Caco-2 (cell line): ENCODE measurements at regions not wholly inside any gene's neighbourhood (a gene's known extent, or its start where the extent isn't known, plus 50 kb on each side); places are given as distances from the start of the nearest gene placed in this dataset.

Experiments used
- BruUV-seq: library from RNA; stranded (reverse); fragments of 400-500 nt; replicated peaks from 2 replicates; lab custom pipeline; 2021; lab: Mats Ljungman, UMichigan
- CTCF ChIA-PET: fragments of 300-600 bp; sonication (Branson Sonifier 250); formaldehyde crosslinking; loops from one replicate; lab custom pipeline; 2022; ENCODE audit warnings: antibody characterized with exemption; lab: Charles Lee
- POLR2A ChIA-PET: fragments of 300-600 bp; sonication (Branson Sonifier 250); formaldehyde crosslinking; loops from one replicate; lab custom pipeline; 2022; ENCODE audit warnings: antibody characterized with exemption; lab: Charles Lee
- DNase-seq, 2 experiments: peaks; one replicate each; pipeline versions ENCODE4 v3.0.0 to v3.0.0-alpha.2; 2020 to 2022
- H3K27me3 ChIP-seq: replicated peaks from 2 replicates; pipeline ENCODE4 v1.6.0; 2011; ENCODE audit warnings: low read length; ENCODE audit not compliant: control insufficient read depth, insufficient read depth
- H3K36me3 ChIP-seq: 2 replicates; pipeline ENCODE4 v1.5.1; 2011; ENCODE audit warnings: low read length; ENCODE audit not compliant: control insufficient read depth, insufficient read depth
- H3K4me1 ChIP-seq: fragments of 250-450 bp; sonication (Bioruptor Pico); 2 replicates; pipeline ENCODE4 v1.5.1; 2020; ENCODE audit warnings: mild to moderate bottlenecking
- H3K4me3 ChIP-seq: 2 replicates; pipeline ENCODE4 v1.5.1; 2011; ENCODE audit warnings: low read depth, mild to moderate bottlenecking, control low read depth, low read length
- H3K9me3 ChIP-seq: fragments of 250-450 bp; sonication (Bioruptor Pico); 2 replicates; pipeline ENCODE4 v1.5.1; 2020; ENCODE audit warnings: mild to moderate bottlenecking, moderate library complexity
- H3K27ac Mint-ChIP-seq: one replicate; pipeline ENCODE4 v1.8.0; 2022; ENCODE audit warnings: mixed read lengths; ENCODE audit not compliant: unreplicated experiment
- H3K27me3 Mint-ChIP-seq: one replicate; pipeline ENCODE4 v1.8.0; 2022; ENCODE audit warnings: mixed read lengths; ENCODE audit not compliant: insufficient read depth, unreplicated experiment
- H3K36me3 Mint-ChIP-seq: one replicate; pipeline ENCODE4 v1.8.0; 2022; ENCODE audit warnings: mild to moderate bottlenecking, mixed read lengths; ENCODE audit not compliant: insufficient read depth, unreplicated experiment
- H3K4me1 Mint-ChIP-seq: one replicate; pipeline ENCODE4 v1.8.0; 2022; ENCODE audit warnings: low read depth, mixed read lengths; ENCODE audit not compliant: unreplicated experiment
- H3K4me3 Mint-ChIP-seq: one replicate; pipeline ENCODE4 v1.8.0; 2022; ENCODE audit warnings: mild to moderate bottlenecking, moderate library complexity, mixed read lengths; ENCODE audit not compliant: unreplicated experiment
- H3K9me3 Mint-ChIP-seq: one replicate; pipeline ENCODE4 v1.8.0; 2022; ENCODE audit warnings: mixed read lengths; ENCODE audit not compliant: unreplicated experiment
- intact Hi-C: fragments of 100-400 bp; cut with micrococcal nuclease; formaldehyde crosslinking; loops from one replicate; pipeline ENCODE4 v1.10.0; 2022; ENCODE audit not compliant: unreplicated experiment
- TF ChIP-seq, protein P1 (sequence below), 2 experiments: fragments of 200-600 bp in 1 of 2; IDR thresholded peaks; 1 replicate in 1 of 2; 2 replicates in 1 of 2; pipeline versions ENCODE4 v1.5.1 to v1.8.0; 2011 to 2022; ENCODE audit warnings: antibody characterized with exemption in 1 of 2, control low read depth in 1 of 2, inconsistent platforms in 1 of 2, low read depth in 1 of 2, low read length in 1 of 2, mild to moderate bottlenecking in 1 of 2, moderate library complexity in 1 of 2; ENCODE audit not compliant: insufficient read depth in 1 of 2, severe bottlenecking in 1 of 2, unreplicated experiment in 1 of 2

DNA sequence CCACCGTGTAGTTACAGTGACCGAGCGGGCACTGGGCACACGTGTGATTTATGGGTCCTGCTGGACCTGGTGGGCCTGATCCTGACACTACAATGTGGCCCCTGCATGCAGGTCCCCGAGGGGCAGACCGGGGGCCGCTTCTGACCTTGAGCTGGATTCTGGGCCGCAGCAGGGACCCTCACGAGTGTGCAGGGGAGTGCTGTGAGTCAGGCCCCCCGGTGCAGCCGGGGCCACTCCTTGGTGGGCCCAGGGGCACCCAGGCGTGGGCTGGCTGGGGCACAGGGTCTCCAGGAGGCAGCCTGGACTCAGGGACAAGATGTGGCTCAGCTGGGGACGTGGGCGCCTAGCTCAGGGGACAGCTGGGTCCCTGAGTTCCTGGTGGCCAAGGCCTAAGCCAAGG lies 77.5 kb upstream of the TTC34 start:
- Histone ChIP-seq H3K9me3 (no peaks in the 10 kb centered on the region), H3K36me3 (no peaks in the 10 kb centered on the region), H3K4me1 (no peaks in the 10 kb centered on the region), H3K27me3 (no peaks in the 10 kb centered on the region), H3K4me3 (no peak overlapping the region)
- Mint-ChIP-seq H3K36me3 (no peaks in the 10 kb centered on the region), H3K9me3 (no peaks in the 10 kb centered on the region), H3K4me3 (no peak overlapping the region), H3K4me1 (no peaks in the 10 kb centered on the region), H3K27ac (no peak overlapping the region), H3K27me3 (peaks cover 4% of the 10 kb centered on the region)
- intact Hi-C loops: no loop called here
- CTCF ChIA-PET: interaction anchor here (0.6 kb wide), 1 partner anchor 83 kb away, joined by 3 read pairs; no protein-coding TSS in a partner anchor
- POLR2A ChIA-PET: no interaction called here
- TF ChIP-seq, protein P1, sequence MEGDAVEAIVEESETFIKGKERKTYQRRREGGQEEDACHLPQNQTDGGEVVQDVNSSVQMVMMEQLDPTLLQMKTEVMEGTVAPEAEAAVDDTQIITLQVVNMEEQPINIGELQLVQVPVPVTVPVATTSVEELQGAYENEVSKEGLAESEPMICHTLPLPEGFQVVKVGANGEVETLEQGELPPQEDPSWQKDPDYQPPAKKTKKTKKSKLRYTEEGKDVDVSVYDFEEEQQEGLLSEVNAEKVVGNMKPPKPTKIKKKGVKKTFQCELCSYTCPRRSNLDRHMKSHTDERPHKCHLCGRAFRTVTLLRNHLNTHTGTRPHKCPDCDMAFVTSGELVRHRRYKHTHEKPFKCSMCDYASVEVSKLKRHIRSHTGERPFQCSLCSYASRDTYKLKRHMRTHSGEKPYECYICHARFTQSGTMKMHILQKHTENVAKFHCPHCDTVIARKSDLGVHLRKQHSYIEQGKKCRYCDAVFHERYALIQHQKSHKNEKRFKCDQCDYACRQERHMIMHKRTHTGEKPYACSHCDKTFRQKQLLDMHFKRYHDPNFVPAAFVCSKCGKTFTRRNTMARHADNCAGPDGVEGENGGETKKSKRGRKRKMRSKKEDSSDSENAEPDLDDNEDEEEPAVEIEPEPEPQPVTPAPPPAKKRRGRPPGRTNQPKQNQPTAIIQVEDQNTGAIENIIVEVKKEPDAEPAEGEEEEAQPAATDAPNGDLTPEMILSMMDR (IDR thresholded peaks at IDR 0.05; ENCODE audit: insufficient read depth in 1 of 2, low read depth in 1 of 2, low read length in 1 of 2, severe bottlenecking in 1 of 2, unreplicated experiment in 1 of 2): no peak
- no TSS peak for BruUV-seq
- no peak for DNase-seq

DNA sequence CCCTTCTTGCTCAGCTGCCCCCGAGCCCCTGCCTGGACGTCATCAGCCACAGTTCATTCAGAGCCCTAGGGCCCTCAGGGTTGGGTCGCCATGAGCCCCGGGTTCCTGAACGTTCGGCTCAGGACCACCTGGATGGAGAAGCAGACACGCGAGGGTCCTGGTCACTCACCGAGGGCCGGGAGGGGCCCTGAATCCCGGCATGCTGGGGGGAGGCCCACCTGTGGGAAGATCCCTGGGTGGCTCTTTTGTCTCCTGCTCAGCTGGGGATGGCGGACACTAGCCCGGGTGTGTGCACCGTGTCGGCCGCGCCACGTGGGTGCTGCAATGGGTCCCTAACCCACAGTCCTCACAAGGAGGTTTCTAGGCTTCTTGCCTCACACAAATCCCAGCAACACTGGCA lies 78.1 kb upstream of the TTC34 start:
- Histone ChIP-seq H3K36me3 (no peaks in the 10 kb centered on the region), H3K4me1 (no peaks in the 10 kb centered on the region), H3K27me3 (no peaks in the 10 kb centered on the region), H3K4me3 (no peak overlapping the region), H3K9me3 (no peaks in the 10 kb centered on the region)
- POLR2A ChIA-PET: no interaction called here
- intact Hi-C loops: no loop called here
- no peaks in the 10 kb centered on the region for H3K4me1 Mint-ChIP-seq
- BruUV-seq: no TSS peak
- CTCF ChIA-PET: interaction anchor here (0.6 kb wide), 1 partner anchor 82 kb away, joined by 3 read pairs; no protein-coding TSS in a partner anchor
- TF ChIP-seq, protein P1 (IDR thresholded peaks at IDR 0.05; ENCODE audit: insufficient read depth in 1 of 2, low read depth in 1 of 2, low read length in 1 of 2, severe bottlenecking in 1 of 2, unreplicated experiment in 1 of 2): no peak
- H3K9me3 Mint-ChIP-seq: no peaks in the 10 kb centered on the region
- H3K4me3 Mint-ChIP-seq: no peak overlapping the region
- DNase-seq: no peak
- H3K36me3 Mint-ChIP-seq: no peaks in the 10 kb centered on the region
- H3K27me3 Mint-ChIP-seq: peaks cover 2% of the 10 kb centered on the region
- H3K27ac Mint-ChIP-seq: no peak overlapping the region

DNA sequence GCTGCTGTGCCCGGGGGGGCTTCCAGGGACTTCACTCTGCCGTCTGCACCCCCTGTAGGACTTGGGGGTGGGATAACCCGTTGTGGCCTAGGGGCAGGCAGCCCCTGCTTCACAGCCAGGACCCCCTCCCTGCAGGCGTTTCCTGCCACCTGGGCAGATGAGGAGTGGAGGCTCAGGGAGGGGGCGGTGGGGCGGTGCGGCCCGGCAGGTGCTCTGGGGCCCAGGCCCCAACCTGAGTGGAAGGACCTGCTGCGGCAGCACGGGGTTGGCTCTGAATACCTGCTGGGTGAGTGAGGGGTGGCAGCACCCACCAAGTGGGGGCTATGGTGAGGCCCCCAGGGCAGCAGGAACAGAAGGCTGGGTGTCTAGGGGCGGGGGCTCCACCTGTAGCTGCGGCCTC lies 78.6 kb upstream of the TTC34 start:
- TF ChIP-seq, protein P1 (IDR thresholded peaks at IDR 0.05; ENCODE audit: insufficient read depth in 1 of 2, low read depth in 1 of 2, low read length in 1 of 2, severe bottlenecking in 1 of 2, unreplicated experiment in 1 of 2): no peak
- Histone ChIP-seq H3K4me3 (no peak overlapping the region), H3K27me3 (no peaks in the 10 kb centered on the region), H3K9me3 (no peaks in the 10 kb centered on the region), H3K4me1 (no peaks in the 10 kb centered on the region), H3K36me3 (no peaks in the 10 kb centered on the region)
- POLR2A ChIA-PET: no interaction called here
- DNase-seq: no peak
- Mint-ChIP-seq H3K27me3 (peaks cover 2% of the 10 kb centered on the region), H3K9me3 (no peaks in the 10 kb centered on the region), H3K27ac (no peak overlapping the region), H3K4me3 (no peak overlapping the region), H3K4me1 (no peaks in the 10 kb centered on the region), H3K36me3 (no peaks in the 10 kb centered on the region)
- intact Hi-C loops: no loop called here
- CTCF ChIA-PET: no interaction called here
- no TSS peak for BruUV-seq
